ENCODE measurements at regions not wholly inside any gene's neighbourhood (a gene's known extent, or its start where the extent isn't known, plus 50 kb on each side); places are given as distances from the start of the nearest gene placed in this dataset.
A peak's percentile ranks its signal among the peaks of the same experiment; 100 is the strongest.

GRCh38 chr21:14716761-14717396 is 170.8 kb upstream of the SAMSN1 start:
- no peak overlapping the region for H3K4me3 Mint-ChIP-seq
- peaks cover 8% of the 10 kb centered on the region for H3K9me3 Mint-ChIP-seq
- no peaks in the 10 kb centered on the region for H3K27me3 Mint-ChIP-seq
- H3K36me3 Mint-ChIP-seq, result no peaks in the 10 kb centered on the region
- H3K4me1 Mint-ChIP-seq, result peaks cover 4% of the 10 kb centered on the region
- H3K27ac Mint-ChIP-seq, result no peak overlapping the region
- DNase-seq, result no peak

- Mint-ChIP-seq H3K27ac (no peak overlapping the region), H3K9me3 (peaks cover 16% of the 10 kb centered on the region), H3K27me3 (no peaks in the 10 kb centered on the region), H3K36me3 (no peaks in the 10 kb centered on the region), H3K4me1 (no peaks in the 10 kb centered on the region), H3K4me3 (no peak overlapping the region)
- no peak for DNase-seq
Observed at GRCh38 chr21:14713109-14713508, 167.0 kb upstream of the SAMSN1 start.

GRCh38 chr21:14712121-14712715 is 166.1 kb upstream of the SAMSN1 start:
- peaks cover 19% of the 10 kb centered on the region for H3K9me3 Mint-ChIP-seq
- H3K27ac Mint-ChIP-seq, result no peak overlapping the region
- no peaks in the 10 kb centered on the region for H3K36me3 Mint-ChIP-seq
- H3K4me1 Mint-ChIP-seq, result no peaks in the 10 kb centered on the region
- H3K4me3 Mint-ChIP-seq, result no peak overlapping the region
- H3K27me3 Mint-ChIP-seq, result no peaks in the 10 kb centered on the region
- DNase-seq, result no peak

GRCh38 chr21:14711287-14711686 is 165.2 kb upstream of the SAMSN1 start:
- peaks cover 2% of the 10 kb centered on the region for H3K36me3 Mint-ChIP-seq
- H3K27me3 Mint-ChIP-seq, result no peaks in the 10 kb centered on the region
- peaks cover under 1% of the 10 kb centered on the region for H3K4me1 Mint-ChIP-seq
- no peak for DNase-seq
- H3K4me3 Mint-ChIP-seq, result no peak overlapping the region
- H3K27ac Mint-ChIP-seq, result no peak overlapping the region
- H3K9me3 Mint-ChIP-seq, result peaks cover 22% of the 10 kb centered on the region

GRCh38 chr21:14707511-14708020 is 161.5 kb upstream of the SAMSN1 start:
- Mint-ChIP-seq H3K4me1 (peaks cover 2% of the 10 kb centered on the region), H3K27me3 (no peaks in the 10 kb centered on the region), H3K4me3 (no peak overlapping the region), H3K36me3 (peaks cover 2% of the 10 kb centered on the region), H3K27ac (no peak overlapping the region), H3K9me3 (peaks cover 16% of the 10 kb centered on the region)
- DNase-seq, result no peak

- DNase-seq, result no peak
- Mint-ChIP-seq H3K36me3 (peaks cover 2% of the 10 kb centered on the region), H3K27me3 (no peaks in the 10 kb centered on the region), H3K4me1 (peaks cover 2% of the 10 kb centered on the region), H3K9me3 (peaks cover 14% of the 10 kb centered on the region), H3K27ac (no peak overlapping the region), H3K4me3 (no peak overlapping the region)
Observed at GRCh38 chr21:14706712-14707510, 160.8 kb upstream of the SAMSN1 start.

- H3K27me3 Mint-ChIP-seq, result no peaks in the 10 kb centered on the region
- H3K9me3 Mint-ChIP-seq, result no peaks in the 10 kb centered on the region
Observed at GRCh38 chr21:14699433-14700407, 153.6 kb upstream of the SAMSN1 start.

GRCh38 chr21:14697769-14698168 is 151.7 kb upstream of the SAMSN1 start:
- peaks cover 7% of the 10 kb centered on the region for H3K4me1 Mint-ChIP-seq
- H3K4me3 Mint-ChIP-seq, result no peak overlapping the region
- no peak overlapping the region for H3K27ac Mint-ChIP-seq
- DNase-seq, result no peak
- H3K9me3 Mint-ChIP-seq, result no peaks in the 10 kb centered on the region
- H3K36me3 Mint-ChIP-seq, result peaks cover 2% of the 10 kb centered on the region
- H3K27me3 Mint-ChIP-seq, result no peaks in the 10 kb centered on the region

More at GRCh38 chr21:14699433-14700407, 153.6 kb upstream of the SAMSN1 start:
- H3K36me3 Mint-ChIP-seq, result peaks cover 2% of the 10 kb centered on the region
- no peak overlapping the region for H3K27ac Mint-ChIP-seq
- H3K4me3 Mint-ChIP-seq, result no peak overlapping the region
- H3K4me1 Mint-ChIP-seq, result peaks cover 7% of the 10 kb centered on the region
- no peak for DNase-seq

GRCh38 chr21:14694817-14695216 is 148.7 kb upstream of the SAMSN1 start:
- H3K4me1 Mint-ChIP-seq, result peaks cover 18% of the 10 kb centered on the region
- H3K27ac Mint-ChIP-seq, result no peak overlapping the region
- H3K9me3 Mint-ChIP-seq, result peaks cover 6% of the 10 kb centered on the region
- H3K36me3 Mint-ChIP-seq, result peaks cover 7% of the 10 kb centered on the region
- no peak overlapping the region for H3K4me3 Mint-ChIP-seq
- H3K27me3 Mint-ChIP-seq, result no peaks in the 10 kb centered on the region
- DNase-seq, result no peak

- Mint-ChIP-seq H3K4me3 (no peak overlapping the region), H3K4me1 (peaks cover 13% of the 10 kb centered on the region)
Observed at GRCh38 chr21:14693997-14694396, 147.9 kb upstream of the SAMSN1 start.

GRCh38 chr21:14691914-14692313 is 145.8 kb upstream of the SAMSN1 start:
- peak overlapping the region; percentile 42 for H3K4me3 Mint-ChIP-seq
- H3K27ac Mint-ChIP-seq, result peak overlapping the region; percentile 78
- H3K27me3 Mint-ChIP-seq, result no peaks in the 10 kb centered on the region
- peaks cover 17% of the 10 kb centered on the region for H3K36me3 Mint-ChIP-seq
- H3K4me1 Mint-ChIP-seq, result peaks cover 33% of the 10 kb centered on the region
- peaks cover 16% of the 10 kb centered on the region for H3K9me3 Mint-ChIP-seq
- no peak for DNase-seq

More at GRCh38 chr21:14693997-14694396, 147.9 kb upstream of the SAMSN1 start:
- DNase-seq, result no peak
- Mint-ChIP-seq H3K27ac (no peak overlapping the region), H3K27me3 (no peaks in the 10 kb centered on the region), H3K36me3 (peaks cover 13% of the 10 kb centered on the region), H3K9me3 (peaks cover 12% of the 10 kb centered on the region)

GRCh38 chr21:14690886-14691285 is 144.8 kb upstream of the SAMSN1 start:
- H3K27me3 Mint-ChIP-seq, result no peaks in the 10 kb centered on the region
- H3K4me1 Mint-ChIP-seq, result peaks cover 40% of the 10 kb centered on the region
- H3K36me3 Mint-ChIP-seq, result peaks cover 17% of the 10 kb centered on the region
- no peak overlapping the region for H3K4me3 Mint-ChIP-seq
- no peak for DNase-seq
- peak overlapping the region; percentile 65 for H3K27ac Mint-ChIP-seq
- H3K9me3 Mint-ChIP-seq, result peaks cover 16% of the 10 kb centered on the region

GRCh38 chr21:14688936-14689335 is 142.8 kb upstream of the SAMSN1 start:
- H3K4me1 Mint-ChIP-seq, result peaks cover 46% of the 10 kb centered on the region

GRCh38 chr21:14688412-14688811 is 142.3 kb upstream of the SAMSN1 start:
- DNase-seq, result no peak
- H3K9me3 Mint-ChIP-seq, result peaks cover 16% of the 10 kb centered on the region
- peaks cover 47% of the 10 kb centered on the region for H3K4me1 Mint-ChIP-seq
- no peaks in the 10 kb centered on the region for H3K27me3 Mint-ChIP-seq
- H3K36me3 Mint-ChIP-seq, result peaks cover 17% of the 10 kb centered on the region
- H3K4me3 Mint-ChIP-seq, result no peak overlapping the region
- no peak overlapping the region for H3K27ac Mint-ChIP-seq

More at GRCh38 chr21:14688936-14689335, 142.8 kb upstream of the SAMSN1 start:
- no peak for DNase-seq
- Mint-ChIP-seq H3K36me3 (peaks cover 17% of the 10 kb centered on the region), H3K9me3 (peaks cover 16% of the 10 kb centered on the region), H3K27me3 (no peaks in the 10 kb centered on the region), H3K4me3 (no peak overlapping the region), H3K27ac (no peak overlapping the region)
